C4-2B (cell line): ENCODE measurements at regions not wholly inside any gene's neighbourhood (a gene's known extent, or its start where the extent isn't known, plus 50 kb on each side); places are given as distances from the start of the nearest gene placed in this dataset.

Source experiments
- CTCF ChIP-seq: fragments of 450-650 bp; conservative IDR thresholded peaks from 2 replicates; pipeline ENCODE4 v1.5.1; 2017; ENCODE audit warnings: mild to moderate bottlenecking
- ZFX ChIP-seq: fragments of 450-650 bp; IDR thresholded peaks from 2 replicates; pipeline ENCODE4 v1.6.1; 2017

GRCh38 chr13:75929076-75929475 lies 292.9 kb downstream of the LMO7 start:
- TF ChIP-seq CTCF (no peak), ZFX (no peak)
